NCI-H2196 treated with DMSO at 0.1 percent for 48 hours (cell line): ENCODE measurements at regions not wholly inside any gene's neighbourhood (a gene's known extent, or its start where the extent isn't known, plus 50 kb on each side); places are given as distances from the start of the nearest gene placed in this dataset.

ENCODE experiments used
- DNase-seq: peaks from one replicate; lab custom pipeline; 2025; ENCODE audit not compliant: unreplicated experiment; lab: John Stamatoyannopoulos, UW

- no peak for DNase-seq
These were observed 188.3 kb upstream of the GMDS start for GRCh38 chr6:2433711-2434110.

- DNase-seq = no peak
These were observed 187.9 kb upstream of the GMDS start for GRCh38 chr6:2433266-2433665.

DNA sequence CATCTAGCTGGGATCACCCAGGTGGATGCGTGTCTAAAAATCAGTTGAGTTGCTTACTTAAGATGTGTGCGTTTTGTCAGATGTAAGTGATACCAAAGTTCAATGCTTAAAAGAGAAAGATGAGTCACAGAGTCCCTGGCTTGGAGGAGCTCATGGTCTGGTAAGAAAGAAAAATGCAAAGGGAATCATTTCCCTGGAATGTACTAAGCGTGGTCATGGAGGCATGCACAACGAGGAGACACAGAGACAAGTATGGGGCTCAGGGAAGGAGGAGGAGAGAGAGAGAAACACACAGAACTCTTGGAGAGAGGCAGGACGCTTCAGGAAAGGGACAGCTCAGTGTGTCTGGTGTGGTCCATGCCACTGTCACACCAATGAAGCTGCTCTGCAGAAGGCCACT lies 186.9 kb upstream of the GMDS start:
- DNase-seq = no peak

DNA sequence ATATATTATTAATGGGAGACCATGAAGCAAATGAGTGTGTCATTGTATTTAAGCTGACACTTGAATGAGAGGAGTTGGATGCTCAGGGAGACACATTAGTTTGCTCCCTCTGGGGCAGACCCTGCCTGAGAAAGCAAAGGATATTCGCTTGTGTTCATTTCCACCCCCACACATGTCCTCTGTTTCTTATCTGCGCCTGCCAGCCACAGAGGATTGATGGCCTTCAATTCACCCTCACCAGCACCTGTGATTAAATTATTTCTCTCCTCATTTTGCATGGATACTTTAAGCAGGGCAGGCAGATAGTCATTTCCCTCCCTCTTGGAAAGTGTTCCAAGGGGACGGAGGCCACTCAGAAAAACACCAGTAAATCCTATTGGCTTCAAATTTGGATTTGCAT lies 185.2 kb upstream of the GMDS start:
- no peak for DNase-seq

DNA sequence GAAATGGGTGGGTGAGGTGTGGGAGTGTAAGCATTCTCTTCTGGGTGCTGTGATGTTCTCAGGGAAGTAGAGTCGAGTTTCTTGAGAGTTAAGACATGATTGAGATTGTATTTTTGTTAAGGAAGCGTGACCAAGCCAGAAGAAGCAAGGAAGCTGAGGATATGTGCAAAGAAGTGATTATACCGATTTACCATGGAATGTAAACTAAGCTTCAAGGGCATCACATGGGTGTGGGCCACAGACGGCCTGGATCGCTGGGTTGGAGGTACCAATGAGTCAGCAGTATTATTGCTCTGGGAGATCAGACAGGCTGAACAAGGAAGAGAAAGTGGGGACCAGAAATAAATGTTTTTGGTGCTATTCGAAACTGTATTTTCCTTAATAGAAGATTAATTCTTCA lies 184.1 kb upstream of the GMDS start:
- DNase-seq = no peak

- DNase-seq = no peak
These were observed 183.6 kb upstream of the GMDS start for GRCh38 chr6:2429032-2429431.

DNA sequence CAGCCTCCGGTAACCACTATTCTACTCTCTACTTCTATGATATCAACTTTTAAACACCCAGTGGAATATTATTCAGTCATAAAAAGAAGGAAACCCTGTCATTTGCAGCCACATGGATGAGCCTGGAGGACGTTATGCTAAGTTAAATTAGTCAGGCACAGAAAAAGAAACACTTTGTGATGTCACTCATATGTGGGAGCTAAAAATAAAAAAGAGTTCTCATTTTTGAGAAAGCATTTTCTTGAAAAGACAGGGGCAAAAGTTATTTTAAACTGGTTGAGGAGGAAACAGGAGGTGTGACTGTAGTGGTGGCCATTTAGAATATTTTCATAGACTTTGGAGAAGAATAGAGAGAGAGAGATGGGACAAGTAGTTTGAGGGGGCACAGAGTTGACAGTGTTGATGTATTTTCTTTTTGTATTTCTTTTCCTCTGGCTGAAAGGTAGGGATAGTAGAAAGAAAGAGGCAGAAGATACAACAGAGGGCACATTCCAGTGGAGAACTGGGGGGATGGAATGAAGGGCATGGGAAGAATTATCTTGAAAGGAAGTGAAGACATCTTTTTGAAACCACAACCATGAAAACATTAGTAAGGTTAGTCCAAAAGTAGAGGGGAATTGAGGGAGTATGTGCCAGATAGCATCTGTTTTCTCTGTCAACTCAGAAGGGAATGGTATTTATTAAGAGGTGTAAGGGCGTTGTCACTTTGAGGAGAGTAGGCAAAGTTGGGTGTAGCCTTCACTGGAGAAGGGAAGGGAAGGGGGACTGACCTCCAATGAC lies 181.3 kb upstream of the GMDS start:
- no peak for DNase-seq

DNA sequence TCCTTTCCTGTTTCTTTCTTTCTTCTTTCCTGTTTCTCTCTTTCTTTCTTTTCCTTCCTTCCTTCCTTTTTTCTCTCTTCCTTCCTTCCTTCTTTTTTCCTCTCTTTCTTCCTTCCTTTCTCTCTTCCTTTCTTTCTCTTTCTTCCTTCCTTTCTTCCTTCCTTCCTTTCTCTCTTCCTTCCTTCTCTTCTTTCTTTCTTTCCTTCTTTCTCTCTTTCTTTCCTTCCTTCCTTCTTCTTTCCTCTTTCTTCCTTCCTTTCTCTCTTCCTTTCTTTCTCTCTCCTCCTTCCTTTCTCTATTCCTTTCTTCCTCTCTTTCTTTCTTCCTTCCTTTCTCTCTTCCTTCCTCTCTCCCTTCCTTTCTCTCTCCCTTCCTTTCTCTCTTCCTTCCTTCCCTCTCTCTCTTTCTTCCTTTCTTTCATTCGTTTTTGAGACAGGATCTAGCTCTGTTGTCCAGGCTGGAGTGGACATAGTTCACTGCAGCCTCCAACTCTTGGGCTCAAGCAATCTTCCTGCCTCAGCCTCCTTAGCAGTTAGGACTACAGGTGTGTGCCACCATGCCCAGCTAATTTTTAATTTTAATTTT lies 170.8 kb upstream of the GMDS start:
- no peak for DNase-seq

DNA sequence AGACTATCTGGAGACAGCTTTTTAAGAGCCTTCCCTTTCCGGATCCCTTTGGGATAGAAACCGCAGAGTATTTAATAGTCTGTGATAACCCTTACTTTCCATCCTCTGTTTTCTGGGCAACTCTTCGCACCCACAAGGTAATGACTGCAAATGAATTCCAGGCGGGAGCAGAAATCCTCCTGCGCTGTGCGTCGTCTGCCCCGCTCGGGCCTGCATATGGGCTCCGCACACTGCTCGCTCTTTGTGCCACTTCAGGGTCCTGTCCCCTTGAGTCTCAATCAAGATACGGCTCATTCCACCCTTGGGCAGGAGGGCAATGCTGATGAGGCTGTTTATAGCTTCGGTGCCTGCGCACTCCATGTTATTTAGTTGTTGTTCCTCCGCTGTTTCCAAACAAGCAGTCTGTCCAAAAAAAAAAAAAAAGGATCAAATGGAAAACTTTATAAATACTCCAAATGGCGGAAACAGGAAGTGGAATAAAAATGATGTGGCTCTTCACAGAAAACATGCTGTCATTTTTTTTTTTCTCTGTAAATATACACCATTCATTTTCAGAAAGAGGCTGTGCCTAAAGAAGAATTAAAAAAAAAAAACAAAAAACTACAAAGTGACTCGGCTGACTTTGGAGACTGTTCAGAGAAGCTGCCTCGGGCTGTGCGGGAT lies 169.6 kb upstream of the GMDS start:
- no peak for DNase-seq

DNA sequence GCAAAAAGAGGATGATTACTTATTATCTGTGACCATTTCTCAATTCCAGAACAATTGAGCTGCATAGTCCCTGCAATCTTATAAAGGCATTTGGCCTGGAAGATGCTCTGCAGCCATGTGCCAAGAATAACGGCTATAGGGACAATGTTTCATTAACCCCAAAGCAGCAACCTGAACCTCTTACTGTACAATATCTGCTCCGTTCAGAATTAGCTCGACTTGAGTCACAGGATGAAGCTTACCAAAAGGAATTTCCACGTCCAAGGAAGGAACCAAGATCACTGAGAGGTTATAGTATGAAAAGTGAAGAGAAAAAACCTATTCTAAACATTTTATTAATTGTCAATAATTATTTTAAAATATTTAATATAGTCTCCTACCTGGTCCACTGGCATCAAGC lies 167.3 kb upstream of the GMDS start:
- DNase-seq = no peak

- no peak for DNase-seq
These were observed 165.4 kb upstream of the GMDS start for GRCh38 chr6:2410656-2411380.

- no peak for DNase-seq
These were observed 162.1 kb upstream of the GMDS start for GRCh38 chr6:2407525-2407924.

DNA sequence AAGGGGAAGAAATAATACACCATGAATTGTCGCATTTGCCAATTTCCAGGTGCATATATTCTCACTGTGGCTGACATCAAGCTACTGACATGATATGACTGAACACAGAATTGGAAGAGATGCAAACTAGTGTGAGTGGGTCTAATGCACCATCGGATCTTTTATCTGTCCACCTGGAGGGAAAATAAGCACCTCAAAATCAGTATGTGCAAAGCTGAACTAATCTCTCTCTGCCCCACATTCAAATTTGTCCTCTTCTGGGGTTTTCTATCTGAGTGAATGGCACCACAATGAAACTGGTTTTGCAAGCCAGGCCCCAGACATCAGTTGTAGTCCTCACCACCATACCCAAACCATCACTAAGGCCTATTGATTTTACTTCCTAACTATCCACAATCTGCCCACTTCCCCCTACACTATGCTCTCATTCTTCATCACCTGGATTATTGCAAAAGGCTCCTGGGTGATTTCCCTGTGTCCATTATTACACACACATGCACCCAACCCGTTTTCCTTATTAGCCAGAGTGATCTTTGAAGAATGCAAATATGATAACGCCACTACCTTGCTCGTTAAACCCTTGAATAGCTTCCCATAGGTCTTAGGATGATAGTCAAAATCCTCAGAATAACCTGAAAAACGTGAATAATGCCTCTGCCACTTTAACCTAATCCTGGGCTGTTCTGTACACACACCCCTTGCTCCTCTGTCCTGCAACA lies 159.0 kb upstream of the GMDS start:
- DNase-seq = no peak

- DNase-seq = peak; percentile 37
These were observed 158.1 kb upstream of the GMDS start for GRCh38 chr6:2403546-2403945.

DNA sequence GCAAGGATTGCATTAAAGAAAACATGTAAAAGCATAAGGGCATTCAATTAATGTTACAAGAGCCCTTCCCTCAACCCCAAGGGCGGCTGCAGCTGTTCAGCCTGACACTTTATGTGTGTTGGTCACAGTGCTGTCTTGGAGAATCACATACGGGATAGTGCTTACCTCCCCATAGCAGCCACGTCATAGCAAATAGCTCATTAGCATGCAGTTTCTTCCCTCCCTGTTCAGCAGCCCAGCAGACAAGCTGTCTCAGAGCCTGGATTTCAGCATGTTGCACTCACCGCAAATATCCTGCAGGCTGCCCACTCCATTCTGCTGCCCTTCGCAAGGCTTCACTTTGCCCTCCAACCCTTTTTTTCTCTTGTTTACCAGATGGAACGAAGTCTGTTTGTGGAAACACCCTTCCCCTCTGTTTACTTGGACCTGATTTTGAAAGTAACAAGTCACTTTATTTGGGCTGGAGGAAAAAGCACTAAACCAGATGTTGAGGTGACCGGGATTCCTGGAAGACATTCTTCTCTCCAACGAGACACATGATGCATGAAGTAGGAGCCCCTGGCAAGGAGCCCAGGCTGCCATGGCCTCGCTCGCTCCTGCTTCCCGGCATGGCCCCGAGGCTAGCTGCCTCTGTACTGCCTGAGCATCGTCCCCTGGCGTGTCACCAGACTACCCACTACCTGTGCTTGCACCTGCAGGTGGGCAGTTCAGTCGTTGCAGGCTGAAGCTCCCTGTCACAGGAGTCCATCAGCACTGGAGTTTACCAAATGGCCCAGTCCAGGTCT lies 151.6 kb upstream of the GMDS start:
- DNase-seq = no peak

GRCh38 chr6:2396042-2396657 lies 150.7 kb upstream of the GMDS start:
- no peak for DNase-seq

GRCh38 chr6:2388554-2389324 lies 143.3 kb upstream of the GMDS start:
- no peak for DNase-seq

DNA sequence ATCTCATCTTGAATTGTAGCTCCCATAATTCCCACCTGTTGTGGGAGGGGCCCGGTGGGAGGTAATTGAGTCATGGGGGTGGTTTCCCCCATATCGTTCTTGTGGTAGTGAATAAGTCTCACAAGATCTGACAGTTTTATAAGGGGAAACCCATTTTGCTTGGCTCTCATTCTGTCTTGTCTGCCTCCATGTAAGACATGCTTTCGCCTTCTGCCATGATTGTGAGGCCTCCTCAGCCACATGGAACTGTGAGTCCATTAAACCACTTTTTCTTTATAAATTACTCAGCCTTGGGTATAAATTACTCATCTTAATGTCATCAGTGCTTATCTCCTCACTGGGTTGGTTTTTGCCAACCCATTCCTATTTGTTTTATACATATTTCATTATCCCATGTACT lies 142.0 kb upstream of the GMDS start:
- no peak for DNase-seq

GRCh38 chr6:2385471-2385983 lies 140.1 kb upstream of the GMDS start:
- DNase-seq = no peak
